HepG2 (cell line): ENCODE measurements at regions not wholly inside any gene's neighbourhood (a gene's known extent, or its start where the extent isn't known, plus 50 kb on each side); places are given as distances from the start of the nearest gene placed in this dataset.

Experiments used
- ATAC-seq: fragments of 200-7000 bp; cut with Tn5 transposase; 3 replicates; pipeline ENCODE4 v1.9.1; 2020; ENCODE audit warnings: mild to moderate bottlenecking, moderate library complexity
- BruUV-seq: library from RNA; stranded (reverse); fragments of 400-500 nt; replicated peaks from 2 replicates; lab custom pipeline; 2021; lab: Mats Ljungman, UMichigan
- CTCF ChIA-PET: fragments of 300-600 bp; formaldehyde crosslinking; extraction: SDS; loops from one replicate; lab custom pipeline; 2021; ENCODE audit warnings: low total read pairs, inconsistent platforms, low intra/inter-chr PET ratio; lab: Yijun Ruan, JAX
- POLR2A ChIA-PET: fragments of 350-600 bp; sonication (Branson Sonifier 250); formaldehyde crosslinking; loops from one replicate; lab custom pipeline; 2020; ENCODE audit warnings: antibody characterized with exemption, inconsistent platforms; lab: Yijun Ruan, JAX
- DNase-seq: peaks from one replicate; pipeline ENCODE4 v3.0.0-alpha.2; 2015; ENCODE audit warnings: low spot score
- FAIRE-seq: peaks from 3 replicates; lab custom pipeline; 2011; peaks lifted over from hg19 to GRCh38; lab: Jason Lieb, UNC
- H2AFZ ChIP-seq: one replicate; pipeline ENCODE4 v1.6.1; 2011; ENCODE audit warnings: low read length, inconsistent platforms
- H3K27ac ChIP-seq: fragments of 300-600 bp; 3 replicates; pipeline ENCODE4 v1.8.0; 2011; ENCODE audit warnings: mixed run types, mild to moderate bottlenecking, mixed read lengths, low read length, inconsistent platforms; ENCODE audit not compliant: insufficient read depth; ENCODE audit errors: extremely low read length
- H3K27me3 ChIP-seq, 2 experiments: fragments of 200-600 bp in 1 of 2; 2 replicates in 1 of 2; 3 replicates in 1 of 2; pipeline versions ENCODE4 v1.6.0 to v1.8.0; 2011; ENCODE audit warnings: low read length in 2 of 2, mild to moderate bottlenecking in 2 of 2, moderate library complexity in 2 of 2, inconsistent platforms in 1 of 2; ENCODE audit not compliant: insufficient read depth in 2 of 2, control insufficient read depth in 1 of 2
- H3K36me3 ChIP-seq, 2 experiments: fragments of 200-600 bp in 1 of 2; replicated peaks in 1 of 2; 2 replicates in 1 of 2; 3 replicates in 1 of 2; pipeline versions ENCODE4 v1.5.1 to v1.8.0; 2011; ENCODE audit warnings: low read length in 2 of 2, inconsistent platforms in 1 of 2; ENCODE audit not compliant: insufficient read depth in 2 of 2, control insufficient read depth in 1 of 2
- H3K4me1 ChIP-seq: 2 replicates; pipeline ENCODE4 v1.5.1; 2012; ENCODE audit warnings: low read length, inconsistent platforms; ENCODE audit not compliant: insufficient read depth
- H3K4me2 ChIP-seq: 2 replicates; pipeline ENCODE4 v1.6.0; 2011; ENCODE audit warnings: low read depth, low read length, inconsistent platforms
- H3K4me3 ChIP-seq, 3 experiments: fragments of 200-600 bp in 1 of 3; sonication (generic), shearing (Covaris generic) in 1 of 3; replicated peaks in 1 of 3; 2 replicates each; pipeline ENCODE4 v1.5.1; 2011 to 2016; ENCODE audit warnings: low read length in 3 of 3, inconsistent platforms in 2 of 3, low read depth in 2 of 3, mild to moderate bottlenecking in 2 of 3, control low read depth in 1 of 3, mixed read lengths in 1 of 3; ENCODE audit not compliant: insufficient read depth in 1 of 3
- H3K79me2 ChIP-seq: one replicate; pipeline ENCODE4 v1.6.1; 2011; ENCODE audit warnings: low read length, inconsistent platforms; ENCODE audit not compliant: insufficient read depth
- H3K9ac ChIP-seq: 2 replicates; pipeline ENCODE4 v1.6.0; 2011; ENCODE audit warnings: mild to moderate bottlenecking, low read depth, low read length, inconsistent platforms; ENCODE audit not compliant: insufficient read depth
- H3K9me3 ChIP-seq: 2 replicates; pipeline ENCODE4 v1.5.1; 2012; ENCODE audit warnings: mild to moderate bottlenecking, low read length
- H4K20me1 ChIP-seq: 2 replicates; pipeline ENCODE4 v1.6.0; 2011; ENCODE audit warnings: inconsistent platforms, mild to moderate bottlenecking, low read length, moderate library complexity; ENCODE audit not compliant: insufficient read depth
- JARID2 ChIP-seq: sonication (generic); formaldehyde crosslinking; IDR thresholded peaks from 2 replicates; pipeline ENCODE4 v1.8.1; 2023; ENCODE audit warnings: missing genetic modification reagents, inconsistent platforms; ENCODE audit not compliant: insufficient replicate concordance
- MYPOP ChIP-seq: sonication (generic); formaldehyde crosslinking; IDR thresholded peaks from 2 replicates; pipeline ENCODE4 v1.8.1; 2023; ENCODE audit warnings: mild to moderate bottlenecking, moderate library complexity, missing genetic modification reagents
- SNAPC4 ChIP-seq: sonication (generic); formaldehyde crosslinking; IDR thresholded peaks from 2 replicates; pipeline ENCODE4 v1.4.0; 2020; ENCODE audit warnings: mild to moderate bottlenecking, missing genetic modification reagents
- XRCC5 ChIP-seq: fragments of 200-400 bp; formaldehyde crosslinking; optimal IDR thresholded peaks from 2 replicates; pipeline ENCODE3; 2017; ENCODE audit warnings: mild to moderate bottlenecking, low read length
- ZBTB40 ChIP-seq, 2 experiments: fragments of 450-650 bp in 1 of 2; sonication (generic) in 1 of 2; formaldehyde crosslinking in 1 of 2; IDR thresholded peaks; 2 replicates each; pipeline versions ENCODE4 v1.6.1 to v1.8.0; 2016 to 2022; ENCODE audit warnings: antibody characterized with exemption in 1 of 2, mild to moderate bottlenecking in 1 of 2, missing genetic modification reagents in 1 of 2
- ZNF883 ChIP-seq: sonication (generic); formaldehyde crosslinking; IDR thresholded peaks from 2 replicates; pipeline ENCODE4 v1.5.1; 2020; ENCODE audit warnings: mild to moderate bottlenecking, missing genetic modification reagents; ENCODE audit errors: not compliant biosample characterization
- WGBS: methylation state at CpG from one replicate; pipeline ENCODE4 v1.1.6; 2017; ENCODE audit warnings: low lambda C conversion rate; 5-methylcytosine and 5-hydroxymethylcytosine counted together
- in situ Hi-C: cut with HindIII; loops from 2 replicates; pipeline ENCODE4 v1.10.0; 2017; ENCODE audit warnings: low pct_unique_long_range_greater_than_20kb; ENCODE audit not compliant: extremely low pct_ligation_motif_present
- intact Hi-C: fragments of 100-400 bp; cut with micrococcal nuclease; formaldehyde crosslinking; loops from one replicate; pipeline ENCODE4 v1.10.0; 2022; ENCODE audit not compliant: unreplicated experiment

- no peaks in the 10 kb centered on the region for H4K20me1 ChIP-seq
- no peaks in the 10 kb centered on the region for H3K27me3 ChIP-seq
- no peak overlapping the region for H3K27ac ChIP-seq
- no peaks in the 10 kb centered on the region for H3K9me3 ChIP-seq
- ATAC-seq = no peak
- no peak overlapping the region for H3K9ac ChIP-seq
- H3K4me3 ChIP-seq = no peak overlapping the region
- BruUV-seq = no TSS peak
- CTCF ChIA-PET = no interaction called here
- peaks cover 7% of the 10 kb centered on the region for H3K79me2 ChIP-seq
- 92% methylated on average over 5 of the region's 5 CpGs for WGBS
- in situ Hi-C loops = loop anchor here (10.0 kb wide), 1 partner anchor 169 kb away; no protein-coding TSS in a partner anchor
- intact Hi-C loops = no loop called here
- H2AFZ ChIP-seq = no peak overlapping the region
- DNase-seq = no peak
- no peak for FAIRE-seq
- POLR2A ChIA-PET = no interaction called here
- H3K36me3 ChIP-seq = no peaks in the 10 kb centered on the region
- no peaks in the 10 kb centered on the region for H3K4me1 ChIP-seq
- H3K4me2 ChIP-seq = no peak overlapping the region
- TF ChIP-seq XRCC5 (no peak), ZBTB40 (IDR thresholded peaks at IDR 0.05) (no peak), ZBTB40 (CRISPR knock-in tag; IDR thresholded peaks at IDR 0.05) (no peak), SNAPC4 (CRISPR knock-in tag) (no peak), MYPOP (no peak), JARID2 (CRISPR knock-in tag) (no peak), ZNF883 (CRISPR knock-in tag) (no peak)
These were observed 59.6 kb upstream of the ABL1 start for GRCh38 chr9:130775336-130775991.
